Peyer's patch (tissue), 4 donors: ENCODE measurements at regions not wholly inside any gene's neighbourhood (a gene's known extent, or its start where the extent isn't known, plus 50 kb on each side); places are given as distances from the start of the nearest gene placed in this dataset.
"Not testable (repeated sequence)": the region's sequence is repeated elsewhere in the genome, so short reads cannot be mapped to it uniquely, and the experiment has no call there.

Source experiments
- DNase-seq, 3 donors: peaks; one replicate each; pipeline ENCODE4 v3.0.0-alpha.2; 2017 to 2019
- H3K27ac ChIP-seq, 4 donors: fragments of 200-600 bp; sonication (generic); one replicate each; pipeline ENCODE4 v1.5.1; 2016 to 2019
- H3K27me3 ChIP-seq, 2 donors: fragments of 200-600 bp; sonication (generic); one replicate each; pipeline ENCODE4 v1.5.1; 2019
- H3K36me3 ChIP-seq, 3 donors: fragments of 200-600 bp; sonication (generic); one replicate each; pipeline ENCODE4 v1.5.1; 2016 to 2019
- H3K4me1 ChIP-seq, 4 donors: fragments of 200-600 bp; sonication (generic); one replicate each; pipeline ENCODE4 v1.5.1; 2016 to 2019
- H3K4me3 ChIP-seq, 4 donors: fragments of 200-600 bp; sonication (generic); 1 replicate in 3 of 4; 2 replicates in 1 of 4; pipeline ENCODE4 v1.5.1; 2016 to 2019; ENCODE audit warnings: mild to moderate bottlenecking in 1 of 4
- H3K9me3 ChIP-seq, 4 donors: fragments of 200-600 bp; sonication (generic); one replicate each; pipeline ENCODE4 v1.5.1; 2016 to 2019; ENCODE audit warnings: mild to moderate bottlenecking in 1 of 4
- CTCF ChIP-seq, 6 experiments: fragments of 450-650 bp in 4 of 6; fragments of 200-600 bp in 2 of 6; sonication (generic) in 1 of 6; IDR thresholded peaks; one replicate each; pipeline ENCODE4 v1.5.1; 2017 to 2019; ENCODE audit warnings: antibody characterized with exemption in 6 of 6, mild to moderate bottlenecking in 3 of 6, moderate library complexity in 1 of 6
- POLR2A ChIP-seq, 2 donors: fragments of 450-650 bp; IDR thresholded peaks; one replicate each; pipeline ENCODE4 v1.5.1; 2017; ENCODE audit warnings: antibody characterized with exemption in 2 of 2, mild to moderate bottlenecking in 2 of 2, moderate library complexity in 2 of 2

- H3K9me3 ChIP-seq: peaks cover 0 to 11% (median 3%) of the 10 kb centered on the region in 4 donors
- H3K36me3 ChIP-seq: no peaks in the 10 kb centered on the region
- no peak for TF ChIP-seq POLR2A (IDR thresholded peaks at IDR 0.05)
- no peak overlapping the region for H3K4me3 ChIP-seq
- no peaks in the 10 kb centered on the region for H3K4me1 ChIP-seq
- DNase-seq: no peak
- no peaks in the 10 kb centered on the region for H3K27me3 ChIP-seq
- no peak overlapping the region for H3K27ac ChIP-seq
Observed at GRCh38 chr5:138685193-138685745, 68.0 kb upstream of the CTNNA1 start.

DNA sequence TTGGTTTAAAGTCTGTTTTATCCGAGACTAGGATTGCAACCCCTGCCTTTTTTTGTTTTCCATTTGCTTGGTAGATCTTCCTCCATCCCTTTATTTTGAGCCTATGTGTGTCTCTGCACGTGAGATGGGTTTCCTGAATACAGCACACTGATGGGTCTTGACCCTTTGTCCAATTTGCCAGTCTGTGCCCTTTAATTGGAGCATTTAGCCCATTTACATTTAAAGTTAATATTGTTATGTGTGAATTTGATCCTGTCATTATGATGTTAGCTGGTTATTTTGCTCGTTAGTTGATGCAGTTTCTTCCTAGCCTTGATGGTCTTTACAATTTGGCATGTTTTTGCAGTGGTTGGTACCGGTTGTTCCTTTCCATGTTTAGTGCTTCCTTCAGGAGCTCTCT is 70.8 kb upstream of the CTNNA1 start:
- H3K36me3 ChIP-seq, H3K4me3 ChIP-seq, H3K27ac ChIP-seq, H3K4me1 ChIP-seq, H3K27me3 ChIP-seq, DNase-seq: not testable (repeated sequence)
- peaks cover 0 to 11% (median 3%) of the 10 kb centered on the region in 4 donors for H3K9me3 ChIP-seq

DNA sequence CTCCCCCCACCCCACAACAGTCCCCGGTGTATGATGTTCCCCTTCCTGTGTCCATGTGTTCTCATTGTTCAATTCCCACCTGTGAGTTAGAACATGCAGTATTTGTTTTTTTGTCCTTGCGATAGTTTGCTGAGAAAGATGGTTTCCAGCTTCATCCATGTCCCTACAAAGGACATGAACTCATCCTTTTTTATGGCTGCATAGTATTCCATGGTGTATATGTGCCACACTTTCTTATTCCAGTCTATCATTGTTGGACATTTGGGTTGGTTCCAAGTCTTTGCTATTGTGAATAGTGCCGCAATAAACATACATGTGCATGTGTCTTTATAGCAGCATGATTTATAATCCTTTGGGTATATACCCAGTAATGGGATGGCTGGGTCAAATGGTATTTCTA is 74.4 kb upstream of the CTNNA1 start:
- not testable (repeated sequence) for H3K36me3 ChIP-seq, H3K9me3 ChIP-seq, H3K4me1 ChIP-seq, H3K27me3 ChIP-seq, H3K27ac ChIP-seq, DNase-seq, H3K4me3 ChIP-seq

DNA sequence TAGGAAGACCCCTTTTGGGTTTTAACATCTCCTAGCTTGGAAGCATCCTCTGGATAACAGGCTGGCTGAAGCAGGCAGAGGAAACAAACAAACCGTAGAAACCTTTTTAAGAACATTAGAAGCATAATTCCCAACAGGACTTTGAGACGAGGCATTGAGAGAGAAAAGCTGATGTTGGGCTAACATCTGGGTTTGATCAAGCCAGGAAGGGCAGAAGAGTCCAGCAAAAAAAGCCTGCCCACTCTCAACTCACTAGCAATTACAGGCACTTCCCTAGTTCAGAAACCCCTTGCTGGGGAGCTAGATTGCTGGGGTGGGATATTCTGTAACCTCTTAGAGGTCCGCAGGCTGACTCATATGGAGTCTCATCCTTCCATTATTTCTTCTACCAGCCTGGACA is 75.4 kb upstream of the CTNNA1 start:
- peaks cover 0 to 7% (median 0%) of the 10 kb centered on the region in 4 donors for H3K9me3 ChIP-seq
- no peaks in the 10 kb centered on the region for H3K4me1 ChIP-seq
- no peaks in the 10 kb centered on the region for H3K36me3 ChIP-seq
- no peak overlapping the region for H3K27ac ChIP-seq
- H3K27me3 ChIP-seq: no peaks in the 10 kb centered on the region
- no peak for DNase-seq
- TF ChIP-seq CTCF (IDR thresholded peaks at IDR 0.05) (no peak), POLR2A (IDR thresholded peaks at IDR 0.05) (no peak)
- no peak overlapping the region for H3K4me3 ChIP-seq

DNA sequence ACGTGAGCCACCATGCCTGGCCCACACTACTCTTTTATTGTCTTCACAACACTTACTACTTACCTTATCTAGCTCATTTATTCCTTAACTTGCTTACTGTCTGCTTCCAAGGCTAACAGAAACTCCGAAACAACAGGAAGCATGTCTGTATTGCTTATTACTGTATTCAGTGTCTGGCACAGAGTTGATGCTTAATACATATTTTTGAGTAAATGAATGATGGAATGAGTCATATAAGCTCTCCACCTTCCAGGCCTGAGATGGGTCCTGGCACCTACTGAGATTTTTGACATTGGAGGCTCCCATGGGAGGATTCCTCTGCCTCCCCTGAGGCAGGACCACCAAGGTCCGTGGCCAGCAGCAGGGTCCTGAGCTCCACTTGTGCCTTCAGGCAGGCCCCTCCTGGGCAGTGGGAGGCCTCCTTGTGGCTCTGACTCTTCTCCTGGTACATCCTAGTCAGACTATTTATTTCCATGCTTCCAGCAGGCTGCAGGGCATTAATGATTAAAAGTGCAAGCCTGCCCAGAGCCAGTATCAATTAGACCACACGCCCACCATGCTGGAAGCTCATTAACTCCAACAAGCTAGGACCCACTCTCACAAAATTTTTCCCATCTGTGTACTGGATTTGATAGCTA is 76.5 kb upstream of the CTNNA1 start:
- Histone ChIP-seq H3K9me3 (peaks cover 0 to 7% (median 0%) of the 10 kb centered on the region in 4 donors), H3K27ac (no peak overlapping the region), H3K4me3 (no peak overlapping the region), H3K27me3 (no peaks in the 10 kb centered on the region), H3K4me1 (no peaks in the 10 kb centered on the region), H3K36me3 (no peaks in the 10 kb centered on the region)
- TF ChIP-seq CTCF (IDR thresholded peaks at IDR 0.05) (no peak), POLR2A (IDR thresholded peaks at IDR 0.05) (no peak)
- no peak for DNase-seq

DNA sequence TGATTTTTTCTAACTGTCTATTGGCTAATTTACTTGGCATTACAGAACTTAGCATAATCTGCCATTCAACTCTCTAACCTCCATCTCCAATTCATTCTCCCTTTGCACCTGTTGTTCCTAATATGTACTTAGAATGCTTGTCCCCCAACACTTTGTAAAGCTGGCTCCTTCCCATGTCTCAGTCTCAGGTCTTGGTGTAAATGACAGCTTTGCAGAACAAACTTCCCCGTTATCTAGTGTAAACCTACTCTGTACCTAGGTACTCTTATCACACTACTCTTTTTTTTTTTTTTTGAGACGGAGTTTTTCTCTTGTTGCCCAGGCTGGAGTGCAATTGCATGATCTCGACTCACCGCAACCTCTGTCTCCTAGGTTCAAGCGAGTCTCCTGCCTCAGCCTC is 77.2 kb upstream of the CTNNA1 start:
- no peaks in the 10 kb centered on the region for H3K36me3 ChIP-seq
- DNase-seq: no peak
- H3K27me3 ChIP-seq: no peaks in the 10 kb centered on the region
- no peak overlapping the region for H3K27ac ChIP-seq
- TF ChIP-seq CTCF (IDR thresholded peaks at IDR 0.05) (no peak), POLR2A (IDR thresholded peaks at IDR 0.05) (no peak)
- H3K9me3 ChIP-seq: peaks cover 0 to 7% (median 0%) of the 10 kb centered on the region in 4 donors
- H3K4me3 ChIP-seq: no peak overlapping the region
- H3K4me1 ChIP-seq: no peaks in the 10 kb centered on the region

DNA sequence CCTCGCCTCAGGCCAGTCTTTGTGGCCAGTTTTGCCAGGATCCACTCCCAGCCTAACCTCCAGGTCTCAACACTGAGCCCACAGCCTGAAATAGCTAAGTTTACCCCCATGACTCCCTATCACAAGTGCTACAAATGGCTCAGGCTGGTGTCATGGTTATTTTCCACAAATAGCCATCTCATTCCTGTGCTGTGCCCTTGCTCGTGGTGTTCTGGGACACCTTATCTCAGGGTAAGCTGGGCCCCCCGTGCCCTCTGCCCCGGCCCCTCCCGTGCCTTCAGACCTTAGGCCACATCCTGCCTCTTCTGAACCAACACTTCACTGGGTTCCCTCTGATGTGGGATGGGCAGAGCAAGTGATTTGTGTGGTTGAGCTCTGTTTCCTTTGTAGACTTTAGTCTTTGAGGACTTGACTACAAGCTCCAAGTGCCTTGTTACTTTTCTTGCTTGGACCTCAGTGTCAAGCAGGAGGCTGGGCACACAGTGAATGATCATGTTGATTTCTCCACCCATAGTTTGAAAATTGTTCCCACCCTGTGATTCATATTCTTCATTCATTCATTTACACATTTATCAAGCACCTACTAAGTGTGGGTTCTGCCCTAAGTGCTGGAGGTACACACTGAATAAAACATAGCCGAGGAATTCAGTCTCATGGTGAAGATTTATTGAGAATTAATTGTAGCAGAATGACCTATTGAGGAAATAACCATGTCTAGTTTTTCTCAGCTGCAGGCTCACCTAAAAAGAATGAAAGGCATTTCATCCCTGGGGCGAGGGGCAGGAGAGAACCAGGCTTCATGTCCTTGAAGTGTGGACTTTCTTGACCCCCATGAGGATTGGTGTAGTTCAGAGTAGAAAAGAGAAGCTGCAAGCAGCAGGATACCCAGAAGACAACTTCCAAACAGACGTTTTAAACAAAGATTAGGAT is 84.5 kb upstream of the CTNNA1 start:
- H3K4me3 ChIP-seq: no peak overlapping the region
- no peak overlapping the region for H3K27ac ChIP-seq
- no peaks in the 10 kb centered on the region for H3K27me3 ChIP-seq
- TF ChIP-seq CTCF (IDR thresholded peaks at IDR 0.05) (no peak), POLR2A (IDR thresholded peaks at IDR 0.05) (no peak)
- H3K9me3 ChIP-seq: no peaks in the 10 kb centered on the region
- H3K4me1 ChIP-seq: no peaks in the 10 kb centered on the region
- H3K36me3 ChIP-seq: no peaks in the 10 kb centered on the region
- peak in 1 of 3 donors; percentile 51 for DNase-seq

DNA sequence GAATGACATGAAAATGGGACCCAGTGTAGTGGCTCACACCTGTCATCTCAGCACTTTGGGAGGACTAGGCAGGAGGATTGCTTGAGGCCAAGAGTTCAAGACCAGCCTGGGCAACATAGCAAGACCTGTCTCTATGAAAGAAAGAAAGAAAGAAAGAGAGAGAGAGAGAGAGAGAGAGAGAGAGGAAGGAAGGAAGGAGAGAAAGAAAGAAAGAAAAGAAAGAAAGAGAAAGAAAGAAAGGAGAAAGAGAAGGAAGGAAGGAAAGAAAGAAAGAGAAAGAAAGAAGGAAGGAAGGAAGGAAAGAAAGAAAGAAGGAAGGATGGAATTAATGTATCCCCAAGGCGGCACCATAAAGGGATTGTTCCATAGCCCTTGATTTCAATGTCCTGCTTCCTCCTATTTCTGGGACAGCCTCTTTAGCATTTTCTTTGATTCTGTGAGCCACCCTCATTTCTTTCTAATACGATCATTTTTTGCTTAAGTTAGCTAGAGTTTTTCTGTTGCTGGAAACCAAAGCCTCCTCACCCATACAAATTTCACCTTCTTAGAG is 85.4 kb upstream of the CTNNA1 start:
- not testable (repeated sequence) for H3K36me3 ChIP-seq, DNase-seq, H3K27ac ChIP-seq, H3K9me3 ChIP-seq, H3K27me3 ChIP-seq, H3K4me3 ChIP-seq, H3K4me1 ChIP-seq
